ENCODE measurements at regions not wholly inside any gene's neighbourhood (a gene's known extent, or its start where the extent isn't known, plus 50 kb on each side); places are given as distances from the start of the nearest gene placed in this dataset.

DNA sequence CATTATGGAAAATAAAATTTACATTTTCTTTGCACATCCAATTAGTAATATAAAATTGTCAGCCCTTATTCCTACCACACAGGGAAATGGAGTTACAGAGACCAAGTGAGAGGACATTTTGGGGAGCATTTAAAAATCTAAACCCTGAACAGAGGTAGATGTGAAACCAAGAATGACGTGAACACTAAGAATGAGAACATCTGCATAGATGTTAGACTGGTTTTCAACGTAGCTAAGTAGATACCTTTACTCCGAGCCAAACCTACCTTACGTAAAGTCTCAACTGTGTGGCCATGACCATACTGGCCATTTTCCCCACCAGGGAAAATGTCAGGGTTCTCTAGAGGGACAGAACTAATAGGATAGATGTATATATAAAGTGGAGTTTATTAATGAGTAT lies 51.4 kb upstream of the THBS1 start (continued):
- TF ChIP-seq ZNF280B (CRISPR knock-in tag; IDR thresholded peaks at IDR 0.05; ENCODE audit: borderline replicate concordance), result no peak
- TF ChIP-seq, protein P1, sequence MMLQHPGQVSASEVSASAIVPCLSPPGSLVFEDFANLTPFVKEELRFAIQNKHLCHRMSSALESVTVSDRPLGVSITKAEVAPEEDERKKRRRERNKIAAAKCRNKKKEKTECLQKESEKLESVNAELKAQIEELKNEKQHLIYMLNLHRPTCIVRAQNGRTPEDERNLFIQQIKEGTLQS (CRISPR knock-in tag; IDR thresholded peaks at IDR 0.05), result no peak
- TF ChIP-seq, protein P2, sequence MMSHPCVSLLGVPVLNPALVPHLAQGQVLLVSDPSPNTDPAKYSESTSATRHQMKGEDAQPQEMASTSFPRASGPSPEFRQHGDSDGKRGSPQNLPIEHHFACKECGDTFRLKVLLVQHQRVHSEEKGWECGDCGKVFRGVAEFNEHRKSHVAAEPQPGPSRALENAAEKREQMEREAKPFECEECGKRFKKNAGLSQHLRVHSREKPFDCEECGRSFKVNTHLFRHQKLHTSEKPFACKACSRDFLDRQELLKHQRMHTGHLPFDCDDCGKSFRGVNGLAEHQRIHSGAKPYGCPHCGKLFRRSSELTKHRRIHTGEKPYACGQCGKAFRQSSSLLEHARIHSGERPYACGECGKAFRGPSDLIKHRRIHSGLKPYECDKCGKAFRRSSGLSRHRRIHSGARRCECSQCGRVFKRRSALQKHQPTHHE (CRISPR knock-in tag; IDR thresholded peaks at IDR 0.05; ENCODE audit: borderline replicate concordance), result no peak
- no peak for TF ChIP-seq THAP9 (CRISPR knock-in tag; IDR thresholded peaks at IDR 0.05; ENCODE audit: borderline replicate concordance)
- TF ChIP-seq SRSF4 (IDR thresholded peaks at IDR 0.05; ENCODE audit: low read depth, low read length, poor library complexity, severe bottlenecking), result no peak
- TF ChIP-seq ZNF367 (CRISPR knock-in tag; IDR thresholded peaks at IDR 0.05; ENCODE audit: borderline replicate concordance), result no peak
- TF ChIP-seq HDAC1 (CRISPR knock-in tag; IDR thresholded peaks at IDR 0.05), result no peak
